Retinal pigment epithelial cell (primary cell): ENCODE measurements at regions not wholly inside any gene's neighbourhood (a gene's known extent, or its start where the extent isn't known, plus 50 kb on each side); places are given as distances from the start of the nearest gene placed in this dataset.
A peak's percentile ranks its signal among the peaks of the same experiment; 100 is the strongest.

Experiments used
- DNase-seq: peaks from one replicate; pipeline ENCODE4 v3.0.0-alpha.2; 2010; ENCODE audit warnings: low read depth
- H3K4me3 ChIP-seq: 2 replicates; pipeline ENCODE4 v1.5.1; 2011; ENCODE audit warnings: mild to moderate bottlenecking, low read length, control low read depth, moderate library complexity
- TF ChIP-seq, protein P1 (sequence below): conservative IDR thresholded peaks from 2 replicates; pipeline ENCODE4 v1.5.1; 2011; ENCODE audit warnings: low read depth, low read length, control low read depth, inconsistent platforms

DNA sequence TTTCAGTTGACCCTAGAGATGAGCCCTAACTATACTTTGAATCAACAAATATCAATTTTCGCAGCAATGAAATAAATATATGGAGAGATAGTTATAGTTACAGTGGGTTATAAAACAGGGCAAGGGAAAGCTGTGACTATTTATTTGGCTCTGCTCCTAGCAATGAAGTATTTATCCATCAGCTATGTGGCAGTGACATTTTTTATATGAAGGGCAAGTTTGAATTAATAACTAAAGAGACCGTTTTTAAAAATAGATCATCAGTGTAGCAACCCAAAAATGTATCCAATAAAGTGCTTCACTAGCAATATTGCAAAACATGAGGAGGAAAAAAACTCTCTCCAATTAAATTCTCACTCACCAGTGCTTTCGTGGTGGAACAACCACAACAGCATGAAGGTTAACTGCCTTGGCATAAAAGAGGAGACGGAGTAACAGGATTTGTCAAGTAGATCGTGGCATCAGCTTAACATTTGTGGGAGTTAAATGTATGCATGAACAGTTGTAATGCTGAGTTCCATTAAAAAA, 58.1 kb upstream of the NUDT4 start:
- no peak overlapping the region for H3K4me3 ChIP-seq

DNA sequence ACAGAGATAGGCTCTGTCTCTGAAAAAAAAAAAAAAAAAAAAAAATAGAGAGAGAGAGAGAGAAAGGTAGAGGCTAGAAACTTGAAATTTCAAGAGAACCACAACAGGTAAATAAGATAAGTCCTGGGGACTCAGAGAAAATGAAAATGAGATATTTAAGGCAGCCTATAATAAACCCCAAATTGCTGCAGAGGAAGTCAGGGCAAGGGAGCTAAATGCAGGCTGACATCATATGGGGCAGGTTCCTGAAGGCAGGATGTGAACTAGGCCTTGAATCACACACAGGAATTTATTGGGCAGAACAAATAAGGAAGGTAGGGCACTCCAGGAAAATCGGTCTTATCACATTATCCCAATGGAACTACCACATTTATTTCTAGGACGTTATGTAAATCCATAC, 54.9 kb upstream of the NUDT4 start:
- TF ChIP-seq, protein P1, sequence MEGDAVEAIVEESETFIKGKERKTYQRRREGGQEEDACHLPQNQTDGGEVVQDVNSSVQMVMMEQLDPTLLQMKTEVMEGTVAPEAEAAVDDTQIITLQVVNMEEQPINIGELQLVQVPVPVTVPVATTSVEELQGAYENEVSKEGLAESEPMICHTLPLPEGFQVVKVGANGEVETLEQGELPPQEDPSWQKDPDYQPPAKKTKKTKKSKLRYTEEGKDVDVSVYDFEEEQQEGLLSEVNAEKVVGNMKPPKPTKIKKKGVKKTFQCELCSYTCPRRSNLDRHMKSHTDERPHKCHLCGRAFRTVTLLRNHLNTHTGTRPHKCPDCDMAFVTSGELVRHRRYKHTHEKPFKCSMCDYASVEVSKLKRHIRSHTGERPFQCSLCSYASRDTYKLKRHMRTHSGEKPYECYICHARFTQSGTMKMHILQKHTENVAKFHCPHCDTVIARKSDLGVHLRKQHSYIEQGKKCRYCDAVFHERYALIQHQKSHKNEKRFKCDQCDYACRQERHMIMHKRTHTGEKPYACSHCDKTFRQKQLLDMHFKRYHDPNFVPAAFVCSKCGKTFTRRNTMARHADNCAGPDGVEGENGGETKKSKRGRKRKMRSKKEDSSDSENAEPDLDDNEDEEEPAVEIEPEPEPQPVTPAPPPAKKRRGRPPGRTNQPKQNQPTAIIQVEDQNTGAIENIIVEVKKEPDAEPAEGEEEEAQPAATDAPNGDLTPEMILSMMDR = no peak
- no peak for DNase-seq
- H3K4me3 ChIP-seq = no peak overlapping the region

More for the DNA sequence above, 58.1 kb upstream of the NUDT4 start:
- DNase-seq = peak; percentile 39
- TF ChIP-seq, protein P1 = no peak

DNA sequence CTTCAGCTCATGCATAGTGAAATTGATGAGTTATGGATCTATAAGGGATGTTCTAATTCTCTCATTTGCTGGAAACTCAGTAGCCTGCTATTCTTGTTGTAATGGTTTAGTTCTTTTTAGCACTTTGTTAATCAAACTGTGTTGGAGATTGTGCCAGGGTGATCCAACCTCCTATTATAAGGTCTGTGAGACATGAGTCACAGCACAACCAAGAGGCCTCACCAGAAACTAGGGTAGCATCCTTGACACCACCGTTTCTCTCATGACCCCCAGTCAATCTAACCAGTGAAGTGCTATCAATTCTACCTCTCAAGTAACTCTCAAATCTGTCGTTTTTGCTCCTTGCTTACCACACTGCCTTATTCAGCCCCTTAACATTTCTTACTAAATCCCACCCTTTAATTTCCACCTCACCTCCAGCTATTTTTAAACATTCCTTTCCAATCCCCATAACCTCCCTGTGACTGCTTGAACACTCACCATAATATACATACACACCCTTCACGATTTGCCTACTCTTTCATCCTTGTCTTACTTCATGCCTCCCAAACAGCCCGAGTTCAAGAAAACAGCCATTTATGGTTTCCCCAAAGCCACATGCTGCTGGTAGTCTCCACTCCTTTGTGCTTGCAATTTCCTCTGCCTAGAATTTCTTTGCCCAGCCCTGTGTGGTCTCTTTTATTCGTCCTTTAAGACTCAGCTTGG, 53.9 kb upstream of the NUDT4 start:
- TF ChIP-seq, protein P1 = no peak
- H3K4me3 ChIP-seq = no peak overlapping the region
- no peak for DNase-seq

DNA sequence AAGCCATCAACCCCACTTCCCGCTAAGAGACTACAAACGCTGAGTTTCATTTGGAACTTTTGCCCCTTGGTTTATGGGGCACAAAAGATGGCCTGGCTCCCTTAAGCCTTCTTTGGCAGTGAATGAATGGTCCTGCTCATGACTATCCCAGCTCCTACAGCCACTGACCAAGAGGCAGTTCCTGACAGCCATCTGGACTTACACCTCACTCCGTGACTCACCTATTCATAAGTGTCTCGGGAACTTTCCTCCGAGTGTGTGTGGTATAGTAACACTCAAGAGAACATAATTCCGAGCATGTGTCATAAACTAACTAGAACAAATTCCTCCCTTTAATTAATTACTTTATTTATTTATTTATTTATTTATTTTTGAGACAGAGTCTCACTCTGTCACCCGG, 51.9 kb upstream of the NUDT4 start:
- H3K4me3 ChIP-seq = no peak overlapping the region
- TF ChIP-seq, protein P1 = no peak
- DNase-seq = peak; percentile 59
